HL-60 (cell line): ENCODE measurements at regions not wholly inside any gene's neighbourhood (a gene's known extent, or its start where the extent isn't known, plus 50 kb on each side); places are given as distances from the start of the nearest gene placed in this dataset.
"Not testable (repeated sequence)": the region's sequence is repeated elsewhere in the genome, so short reads cannot be mapped to it uniquely, and the experiment has no call there.

Experiments
- DNase-seq, 2 experiments: peaks; one replicate each; pipeline ENCODE4 v3.0.0-alpha.2; 2010 to 2020; ENCODE audit warnings: low read depth in 1 of 2, low spot score in 1 of 2
- H3K27ac ChIP-seq: fragments of 250-450 bp; sonication (Bioruptor Pico); replicated peaks from 2 replicates; pipeline ENCODE4 v1.5.1; 2020; ENCODE audit warnings: mild to moderate bottlenecking, moderate library complexity
- H3K27me3 ChIP-seq: fragments of 250-450 bp; sonication (Bioruptor Pico); 2 replicates; pipeline ENCODE4 v1.5.1; 2021; ENCODE audit warnings: mild to moderate bottlenecking, moderate library complexity; ENCODE audit not compliant: insufficient read depth, poor library complexity, severe bottlenecking
- H3K4me3 ChIP-seq: replicated peaks from 2 replicates; pipeline ENCODE4 v1.5.1; 2011; ENCODE audit warnings: mild to moderate bottlenecking, control low read depth, low read length; ENCODE audit not compliant: insufficient read depth
- CTCF ChIP-seq: IDR thresholded peaks from one replicate; pipeline ENCODE4 v1.5.1; 2011; ENCODE audit warnings: low read length, control low read depth, inconsistent platforms; ENCODE audit not compliant: insufficient read depth
- GABPA ChIP-seq: IDR thresholded peaks from 2 replicates; pipeline ENCODE4 v1.6.1; 2012; ENCODE audit warnings: low read depth
- POLR2AphosphoS5 ChIP-seq: IDR thresholded peaks from 2 replicates; pipeline ENCODE4 v1.6.1; 2012; ENCODE audit warnings: low read depth
- REST ChIP-seq: IDR thresholded peaks from 2 replicates; pipeline ENCODE4 v1.6.1; 2012; ENCODE audit warnings: low read depth; ENCODE audit not compliant: insufficient replicate concordance
- SPI1 ChIP-seq: IDR thresholded peaks from 2 replicates; pipeline ENCODE4 v1.6.1; 2012; ENCODE audit warnings: low read depth, mild to moderate bottlenecking, borderline replicate concordance

- Histone ChIP-seq H3K4me3 (no peak overlapping the region), H3K27me3 (no peaks in the 10 kb centered on the region), H3K27ac (no peak overlapping the region)
- TF ChIP-seq REST (no peak), POLR2AphosphoS5 (no peak), CTCF (no peak), GABPA (no peak), SPI1 (no peak)
- DNase-seq: no peak
Measured at GRCh38 chrX:80576806-80577533, 156.7 kb downstream of the TENT5D start.

- H3K27ac ChIP-seq: no peak overlapping the region
- no peak for DNase-seq
Measured at GRCh38 chrX:80578517-80579105, 158.4 kb downstream of the TENT5D start.

DNA sequence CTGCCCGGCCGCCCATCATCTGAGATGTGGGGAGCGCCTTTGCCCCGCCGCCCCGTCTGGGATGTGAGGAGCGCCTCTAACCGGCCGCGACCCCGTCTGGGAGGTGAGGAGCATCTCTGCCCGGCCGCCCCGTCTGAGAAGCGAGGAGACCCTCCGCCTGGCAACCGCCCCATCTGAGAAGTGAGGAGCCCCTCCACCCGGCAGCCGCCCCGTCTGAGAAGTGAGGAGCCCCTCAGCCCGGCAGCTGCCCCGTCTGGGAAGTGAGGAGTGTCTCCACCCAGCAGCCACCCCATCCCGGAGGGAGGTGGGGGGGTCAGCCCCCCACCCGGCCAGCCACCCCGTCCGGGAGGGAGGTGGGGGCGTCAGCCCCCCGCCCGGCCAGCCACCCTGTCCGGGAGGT is 170.7 kb downstream of the TENT5D start:
- not testable (repeated sequence) for DNase-seq, H3K27ac ChIP-seq, H3K27me3 ChIP-seq, H3K4me3 ChIP-seq

More at GRCh38 chrX:80578517-80579105, 158.4 kb downstream of the TENT5D start:
- TF ChIP-seq POLR2AphosphoS5 (no peak), REST (no peak), GABPA (no peak), SPI1 (no peak), CTCF (no peak)
- no peaks in the 10 kb centered on the region for H3K27me3 ChIP-seq
- no peak overlapping the region for H3K4me3 ChIP-seq

DNA sequence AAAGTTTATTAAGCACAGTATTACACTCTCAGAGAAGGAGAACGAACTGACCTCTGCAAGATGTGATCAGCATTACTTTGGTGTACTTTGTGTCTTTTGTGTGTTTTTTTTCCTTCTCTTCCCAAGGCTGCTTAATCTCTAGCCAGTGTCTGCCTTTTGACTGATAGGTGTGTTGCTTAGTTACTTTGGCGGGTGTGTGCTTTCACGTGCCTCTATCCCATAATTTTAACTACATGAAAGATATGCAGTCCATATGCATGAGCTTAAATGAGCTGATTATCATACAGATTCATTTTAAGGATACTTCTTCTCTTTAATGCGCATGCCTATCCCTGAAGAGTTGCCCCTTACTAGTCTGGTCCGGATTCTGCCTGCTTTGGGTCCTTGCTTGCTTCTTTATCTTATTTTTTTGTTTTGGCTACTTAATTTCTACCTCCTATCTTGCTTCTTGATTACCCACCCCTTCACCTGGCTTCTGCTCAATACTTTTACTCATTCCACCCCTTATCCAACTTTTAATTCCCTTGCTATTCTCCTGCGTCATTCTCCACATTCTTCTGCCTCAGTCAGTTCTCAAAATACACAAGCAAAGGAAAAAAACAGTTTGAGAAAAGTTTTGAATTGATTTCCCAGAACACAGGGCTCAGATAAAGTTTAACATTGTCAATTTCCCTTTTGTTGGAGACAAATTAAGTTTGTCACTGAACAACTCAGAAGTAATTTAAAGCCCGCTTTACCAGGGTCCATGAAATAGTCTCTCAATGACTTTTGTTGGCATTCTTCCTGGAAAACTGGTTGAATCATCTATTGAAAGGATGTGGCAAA is 182.0 kb downstream of the TENT5D start:
- Histone ChIP-seq H3K27me3 (no peaks in the 10 kb centered on the region), H3K27ac (no peak overlapping the region), H3K4me3 (no peak overlapping the region)
- no peak for DNase-seq
- TF ChIP-seq GABPA: no peak
- TF ChIP-seq SPI1: no peak
- no peak for TF ChIP-seq POLR2AphosphoS5
- no peak for TF ChIP-seq REST
- no peak for TF ChIP-seq CTCF
